Neural cell (in vitro differentiated cells): ENCODE measurements at regions not wholly inside any gene's neighbourhood (a gene's known extent, or its start where the extent isn't known, plus 50 kb on each side); places are given as distances from the start of the nearest gene placed in this dataset.

Experiments used
- EP300 ChIP-seq: fragments of 450-650 bp; conservative IDR thresholded peaks from 2 replicates; pipeline ENCODE4 v1.6.1; 2014; ENCODE audit warnings: antibody characterized with exemption, mild to moderate bottlenecking, moderate library complexity; ENCODE audit not compliant: poor library complexity, severe bottlenecking
- EZH2 ChIP-seq: fragments of 200-600, 300-800 bp; shearing (Covaris generic), sonication (generic); IDR thresholded peaks from 2 replicates; pipeline ENCODE4 v1.6.1; 2014; ENCODE audit warnings: antibody characterized with exemption, low read length, borderline replicate concordance, mild to moderate bottlenecking; ENCODE audit not compliant: insufficient read depth, poor library complexity, severe bottlenecking
- TF ChIP-seq, protein P1 (sequence below): fragments of 450-650 bp; IDR thresholded peaks from 2 replicates; pipeline ENCODE4 v1.5.1; 2014; ENCODE audit warnings: antibody characterized with exemption, mild to moderate bottlenecking, moderate library complexity; ENCODE audit not compliant: poor library complexity, severe bottlenecking

DNA sequence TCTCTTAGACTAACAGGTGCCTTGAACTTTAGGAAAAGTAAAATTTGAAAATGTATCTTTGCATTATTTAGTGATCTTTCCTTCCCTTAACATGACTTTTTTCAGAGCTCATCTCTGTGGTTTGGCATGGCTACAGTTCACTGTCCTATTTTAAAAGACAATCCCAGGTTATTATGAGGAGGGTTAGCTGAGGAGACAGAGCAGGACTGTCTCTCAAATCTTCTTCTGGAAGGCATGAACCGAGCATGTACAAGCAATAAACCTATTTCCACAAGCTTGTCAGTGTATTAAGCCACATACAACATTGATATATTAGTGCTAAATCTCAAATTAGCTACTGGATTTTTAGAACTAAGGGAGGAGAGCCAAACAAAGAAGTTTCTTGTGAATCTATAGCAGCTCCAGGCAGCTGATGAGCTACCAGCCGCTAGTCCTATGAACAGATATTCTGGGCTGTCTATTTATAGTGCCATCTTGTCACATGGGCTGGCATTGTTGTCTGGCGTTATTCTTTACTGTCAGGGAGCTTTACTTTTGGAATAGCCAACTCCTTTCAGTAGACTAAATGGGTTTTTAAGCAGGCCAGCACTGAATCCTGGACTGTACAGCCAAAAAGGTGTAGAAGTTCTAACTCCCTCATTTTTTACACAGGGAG, 171.2 kb upstream of the ACTBL2 start:
- no peak for TF ChIP-seq EZH2
- TF ChIP-seq, protein P1, sequence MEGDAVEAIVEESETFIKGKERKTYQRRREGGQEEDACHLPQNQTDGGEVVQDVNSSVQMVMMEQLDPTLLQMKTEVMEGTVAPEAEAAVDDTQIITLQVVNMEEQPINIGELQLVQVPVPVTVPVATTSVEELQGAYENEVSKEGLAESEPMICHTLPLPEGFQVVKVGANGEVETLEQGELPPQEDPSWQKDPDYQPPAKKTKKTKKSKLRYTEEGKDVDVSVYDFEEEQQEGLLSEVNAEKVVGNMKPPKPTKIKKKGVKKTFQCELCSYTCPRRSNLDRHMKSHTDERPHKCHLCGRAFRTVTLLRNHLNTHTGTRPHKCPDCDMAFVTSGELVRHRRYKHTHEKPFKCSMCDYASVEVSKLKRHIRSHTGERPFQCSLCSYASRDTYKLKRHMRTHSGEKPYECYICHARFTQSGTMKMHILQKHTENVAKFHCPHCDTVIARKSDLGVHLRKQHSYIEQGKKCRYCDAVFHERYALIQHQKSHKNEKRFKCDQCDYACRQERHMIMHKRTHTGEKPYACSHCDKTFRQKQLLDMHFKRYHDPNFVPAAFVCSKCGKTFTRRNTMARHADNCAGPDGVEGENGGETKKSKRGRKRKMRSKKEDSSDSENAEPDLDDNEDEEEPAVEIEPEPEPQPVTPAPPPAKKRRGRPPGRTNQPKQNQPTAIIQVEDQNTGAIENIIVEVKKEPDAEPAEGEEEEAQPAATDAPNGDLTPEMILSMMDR, result no peak
- no peak for TF ChIP-seq EP300
